GM21423 (cell line): ENCODE measurements at regions not wholly inside any gene's neighbourhood (a gene's known extent, or its start where the extent isn't known, plus 50 kb on each side); places are given as distances from the start of the nearest gene placed in this dataset.

Experiments
- ATAC-seq: cut with Tn5 transposase; IDR thresholded peaks from one replicate; pipeline ENCODE4 v1.9.1; 2021; ENCODE audit warnings: mild to moderate bottlenecking, moderate library complexity; ENCODE audit not compliant: unreplicated experiment

GRCh38 chr13:87872813-87873212 lies 201.6 kb downstream of the SLITRK5 start:
- ATAC-seq = no peak

- no peak for ATAC-seq
These were observed 206.3 kb downstream of the SLITRK5 start for GRCh38 chr13:87877477-87877876.

- ATAC-seq = no peak
These were observed 207.5 kb downstream of the SLITRK5 start for GRCh38 chr13:87878706-87879105.

GRCh38 chr13:87884884-87885283 lies 213.7 kb downstream of the SLITRK5 start:
- no peak for ATAC-seq

GRCh38 chr13:87887459-87888123 lies 216.4 kb downstream of the SLITRK5 start:
- ATAC-seq = no peak

GRCh38 chr13:87889254-87889653 lies 218.1 kb downstream of the SLITRK5 start:
- ATAC-seq = no peak

GRCh38 chr13:87893186-87893585 lies 222.0 kb downstream of the SLITRK5 start:
- no peak for ATAC-seq

GRCh38 chr13:87894059-87894458 lies 222.9 kb downstream of the SLITRK5 start:
- ATAC-seq = no peak

- no peak for ATAC-seq
These were observed 232.4 kb downstream of the SLITRK5 start for GRCh38 chr13:87903553-87903952.

- no peak for ATAC-seq
These were observed 235.2 kb downstream of the SLITRK5 start for GRCh38 chr13:87906411-87906810.

GRCh38 chr13:87907202-87907601 lies 236.0 kb downstream of the SLITRK5 start:
- no peak for ATAC-seq

- ATAC-seq = no peak
These were observed 248.8 kb downstream of the SLITRK5 start for GRCh38 chr13:87919956-87920355.

- ATAC-seq = no peak
These were observed 252.6 kb downstream of the SLITRK5 start for GRCh38 chr13:87923753-87924152.

GRCh38 chr13:87925006-87925405 lies 253.8 kb downstream of the SLITRK5 start:
- ATAC-seq = no peak

- ATAC-seq = no peak
These were observed 269.6 kb downstream of the SLITRK5 start for GRCh38 chr13:87940776-87941175.

- no peak for ATAC-seq
These were observed 270.1 kb downstream of the SLITRK5 start for GRCh38 chr13:87941226-87941625.

- no peak for ATAC-seq
These were observed 271.0 kb downstream of the SLITRK5 start for GRCh38 chr13:87942205-87942604.

- ATAC-seq = no peak
These were observed 272.9 kb downstream of the SLITRK5 start for GRCh38 chr13:87944038-87944437.

- ATAC-seq = no peak
These were observed 281.2 kb downstream of the SLITRK5 start for GRCh38 chr13:87952377-87952776.

- no peak for ATAC-seq
These were observed 282.2 kb downstream of the SLITRK5 start for GRCh38 chr13:87953381-87953780.

GRCh38 chr13:87954091-87954490 lies 282.9 kb downstream of the SLITRK5 start:
- no peak for ATAC-seq

- ATAC-seq = no peak
These were observed 290.4 kb downstream of the SLITRK5 start for GRCh38 chr13:87961546-87961945.

- no peak for ATAC-seq
These were observed 301.4 kb downstream of the SLITRK5 start for GRCh38 chr13:87972568-87972967.
